ENCODE measurements at regions not wholly inside any gene's neighbourhood (a gene's known extent, or its start where the extent isn't known, plus 50 kb on each side); places are given as distances from the start of the nearest gene placed in this dataset.
"Not testable (repeated sequence)": the region's sequence is repeated elsewhere in the genome, so short reads cannot be mapped to it uniquely, and the experiment has no call there.

GRCh38 chr1:90864681-90865080 lies 147.6 kb upstream of the BARHL2 start:
- intact Hi-C loops (cut with DNase I, micrococcal nuclease): no loop called here
- H3K9me3 ChIP-seq: no peaks in the 10 kb centered on the region

GRCh38 chr1:90862782-90863181 lies 145.7 kb upstream of the BARHL2 start:
- no peak for TF ChIP-seq CTCF (IDR thresholded peaks at IDR 0.05)
- Histone ChIP-seq H3K4me1 (ENCODE audit: low read depth) (no peaks in the 10 kb centered on the region), H3K4me3 (no peak overlapping the region), H3K36me3 (ENCODE audit: low read depth) (no peaks in the 10 kb centered on the region), H3K9me3 (no peaks in the 10 kb centered on the region)
- ATAC-seq (no peak), DNase-seq (no peak)
- intact Hi-C loops (cut with DNase I, micrococcal nuclease): no loop called here

More at GRCh38 chr1:90864681-90865080, 147.6 kb upstream of the BARHL2 start:
- Histone ChIP-seq H3K36me3 (ENCODE audit: low read depth) (no peaks in the 10 kb centered on the region), H3K4me1 (ENCODE audit: low read depth) (no peaks in the 10 kb centered on the region), H3K4me3 (no peak overlapping the region)
- no peak for TF ChIP-seq CTCF (IDR thresholded peaks at IDR 0.05)
- DNase-seq (no peak), ATAC-seq (no peak)

GRCh38 chr1:90861421-90861820 lies 144.3 kb upstream of the BARHL2 start:
- H3K4me1 ChIP-seq (ENCODE audit: low read depth); intact Hi-C loops (cut with DNase I, micrococcal nuclease); H3K4me3 ChIP-seq; ATAC-seq; DNase-seq; H3K36me3 ChIP-seq (ENCODE audit: low read depth); H3K9me3 ChIP-seq: not testable (repeated sequence)

- no peaks in the 10 kb centered on the region for H3K9me3 ChIP-seq
- TF ChIP-seq CTCF (IDR thresholded peaks at IDR 0.05): no peak
- H3K36me3 ChIP-seq (ENCODE audit: low read depth): no peaks in the 10 kb centered on the region
- H3K4me3 ChIP-seq: no peak overlapping the region
- ATAC-seq: no peak
- no peak for DNase-seq
- H3K4me1 ChIP-seq (ENCODE audit: low read depth): peaks cover 2% of the 10 kb centered on the region
- intact Hi-C loops (cut with DNase I, micrococcal nuclease): no loop called here
Observed at GRCh38 chr1:90856463-90857007, 139.4 kb upstream of the BARHL2 start.

GRCh38 chr1:90854397-90854924 lies 137.4 kb upstream of the BARHL2 start:
- Histone ChIP-seq H3K4me3 (no peak overlapping the region), H3K36me3 (ENCODE audit: low read depth) (no peaks in the 10 kb centered on the region), H3K4me1 (ENCODE audit: low read depth) (peaks cover 2% of the 10 kb centered on the region), H3K9me3 (no peaks in the 10 kb centered on the region)
- TF ChIP-seq CTCF (IDR thresholded peaks at IDR 0.05): no peak
- DNase-seq: no peak
- intact Hi-C loops (cut with DNase I, micrococcal nuclease): no loop called here
- ATAC-seq: no peak

GRCh38 chr1:90851711-90852050 lies 134.6 kb upstream of the BARHL2 start:
- Histone ChIP-seq H3K4me3 (peak overlapping the region; percentile 32), H3K4me1 (ENCODE audit: low read depth) (peaks cover 2% of the 10 kb centered on the region), H3K9me3 (no peaks in the 10 kb centered on the region), H3K36me3 (ENCODE audit: low read depth) (no peaks in the 10 kb centered on the region)
- intact Hi-C loops (cut with DNase I, micrococcal nuclease): no loop called here
- DNase-seq: no peak
- ATAC-seq: no peak
- no peak for TF ChIP-seq CTCF (IDR thresholded peaks at IDR 0.05)

Data from mucosa of descending colon (tissue), 3 donors.